ENCODE measurements at regions not wholly inside any gene's neighbourhood (a gene's known extent, or its start where the extent isn't known, plus 50 kb on each side); places are given as distances from the start of the nearest gene placed in this dataset.
"Not testable (repeated sequence)": the region's sequence is repeated elsewhere in the genome, so short reads cannot be mapped to it uniquely, and the experiment has no call there.

- DNase-seq (ENCODE audit: low spot score): no peak
Measured at GRCh38 chr11:128156486-128156885, 430.9 kb downstream of the ETS1 start.

GRCh38 chr11:128155590-128155989, 431.8 kb downstream of the ETS1 start:
- DNase-seq (ENCODE audit: low spot score): no peak

GRCh38 chr11:128153697-128154048, 433.7 kb downstream of the ETS1 start:
- no peak for DNase-seq (ENCODE audit: low spot score)

- no peak for DNase-seq (ENCODE audit: low spot score)
Measured at GRCh38 chr11:128152796-128153696, 434.3 kb downstream of the ETS1 start.

GRCh38 chr11:128151780-128152179, 435.6 kb downstream of the ETS1 start:
- no peak for DNase-seq (ENCODE audit: low spot score)

- DNase-seq (ENCODE audit: low spot score): no peak
Measured at GRCh38 chr11:128151338-128151737, 436.0 kb downstream of the ETS1 start.

GRCh38 chr11:128148208-128148607, 439.1 kb downstream of the ETS1 start:
- DNase-seq (ENCODE audit: low spot score): no peak

GRCh38 chr11:128146926-128147605, 440.3 kb downstream of the ETS1 start:
- DNase-seq (ENCODE audit: low spot score): no peak

- not testable (repeated sequence) for DNase-seq (ENCODE audit: low spot score)
Measured at GRCh38 chr11:128140293-128140692, 447.1 kb downstream of the ETS1 start.

GRCh38 chr11:128135451-128135850, 451.9 kb downstream of the ETS1 start:
- no peak for DNase-seq (ENCODE audit: low spot score)

- no peak for DNase-seq (ENCODE audit: low spot score)
Measured at GRCh38 chr11:128133501-128133900, 453.9 kb downstream of the ETS1 start.

GRCh38 chr11:128130052-128130451, 457.3 kb downstream of the ETS1 start:
- DNase-seq (ENCODE audit: low spot score): no peak

- DNase-seq (ENCODE audit: low spot score): no peak
Measured at GRCh38 chr11:128125723-128126122, 461.6 kb downstream of the ETS1 start.

GRCh38 chr11:128116885-128117284, 470.5 kb downstream of the ETS1 start:
- no peak for DNase-seq (ENCODE audit: low spot score)

GRCh38 chr11:128116447-128116846, 470.9 kb downstream of the ETS1 start:
- no peak for DNase-seq (ENCODE audit: low spot score)

GRCh38 chr11:128105950-128106349, 481.4 kb downstream of the ETS1 start:
- no peak for DNase-seq (ENCODE audit: low spot score)

GRCh38 chr11:128105511-128105910, 481.8 kb downstream of the ETS1 start:
- no peak for DNase-seq (ENCODE audit: low spot score)

- no peak for DNase-seq (ENCODE audit: low spot score)
Measured at GRCh38 chr11:128103278-128103873, 484.0 kb downstream of the ETS1 start.

- DNase-seq (ENCODE audit: low spot score): no peak
Measured at GRCh38 chr11:128098781-128099180, 488.6 kb downstream of the ETS1 start.

GRCh38 chr11:128095466-128095981, 491.8 kb downstream of the ETS1 start:
- peak; percentile 37 for DNase-seq (ENCODE audit: low spot score)

GRCh38 chr11:128093689-128094088, 493.7 kb downstream of the ETS1 start:
- DNase-seq (ENCODE audit: low spot score): no peak

- no peak for DNase-seq (ENCODE audit: low spot score)
Measured at GRCh38 chr11:128089962-128090361, 497.4 kb downstream of the ETS1 start.

GRCh38 chr11:128086794-128087193, 500.6 kb downstream of the ETS1 start:
- no peak for DNase-seq (ENCODE audit: low spot score)
